ENCODE measurements at regions not wholly inside any gene's neighbourhood (a gene's known extent, or its start where the extent isn't known, plus 50 kb on each side); places are given as distances from the start of the nearest gene placed in this dataset.

GRCh38 chr10:117938104-117938503, 108.6 kb downstream of the RAB11FIP2 start:
- Histone ChIP-seq H3K27me3 (no peaks in the 10 kb centered on the region), H3K27ac (no peak overlapping the region), H3K4me1 (no peaks in the 10 kb centered on the region), H3K9me3 (no peaks in the 10 kb centered on the region), H3K36me3 (no peaks in the 10 kb centered on the region), H3K9ac (ENCODE audit: low read depth in 2 of 2, low read length in 2 of 2) (no peak overlapping the region), H3K4me3 (no peak overlapping the region)
- DNase-seq: no peak
- TF ChIP-seq CTCF (IDR thresholded peaks at IDR 0.05): no peak
- intact Hi-C loops (cut with DNase I): no loop called here

GRCh38 chr10:117942226-117942625, 104.5 kb downstream of the RAB11FIP2 start:
- no peak overlapping the region for H3K9ac ChIP-seq (ENCODE audit: low read depth in 2 of 2, low read length in 2 of 2)

GRCh38 chr10:117944676-117945447, 101.9 kb downstream of the RAB11FIP2 start:
- H3K4me3 ChIP-seq: no peak overlapping the region
- TF ChIP-seq CTCF (IDR thresholded peaks at IDR 0.05): no peak

More at GRCh38 chr10:117942226-117942625, 104.5 kb downstream of the RAB11FIP2 start:
- intact Hi-C loops (cut with DNase I): no loop called here
- Histone ChIP-seq H3K4me3 (no peak overlapping the region), H3K36me3 (no peaks in the 10 kb centered on the region), H3K27ac (no peak overlapping the region), H3K9me3 (no peaks in the 10 kb centered on the region), H3K27me3 (no peaks in the 10 kb centered on the region), H3K4me1 (no peaks in the 10 kb centered on the region)
- no peak for TF ChIP-seq CTCF (IDR thresholded peaks at IDR 0.05)
- no peak for DNase-seq

GRCh38 chr10:117945651-117946050, 101.1 kb downstream of the RAB11FIP2 start:
- no peaks in the 10 kb centered on the region for H3K9me3 ChIP-seq
- H3K4me1 ChIP-seq: no peaks in the 10 kb centered on the region
- no peak overlapping the region for H3K4me3 ChIP-seq
- DNase-seq: no peak
- H3K9ac ChIP-seq (ENCODE audit: low read depth in 2 of 2, low read length in 2 of 2): no peak overlapping the region
- H3K27ac ChIP-seq: no peak overlapping the region
- H3K36me3 ChIP-seq: no peaks in the 10 kb centered on the region
- intact Hi-C loops (cut with DNase I): no loop called here
- no peak for TF ChIP-seq CTCF (IDR thresholded peaks at IDR 0.05)
- H3K27me3 ChIP-seq: no peaks in the 10 kb centered on the region

More at GRCh38 chr10:117944676-117945447, 101.9 kb downstream of the RAB11FIP2 start:
- intact Hi-C loops (cut with DNase I): no loop called here
- no peaks in the 10 kb centered on the region for H3K27me3 ChIP-seq
- H3K36me3 ChIP-seq: no peaks in the 10 kb centered on the region
- H3K4me1 ChIP-seq: no peaks in the 10 kb centered on the region
- no peak overlapping the region for H3K9ac ChIP-seq (ENCODE audit: low read depth in 2 of 2, low read length in 2 of 2)
- no peak for DNase-seq
- no peaks in the 10 kb centered on the region for H3K9me3 ChIP-seq
- H3K27ac ChIP-seq: no peak overlapping the region

- no peak overlapping the region for H3K9ac ChIP-seq (ENCODE audit: low read depth in 2 of 2, low read length in 2 of 2)
- DNase-seq: no peak
- H3K36me3 ChIP-seq: no peaks in the 10 kb centered on the region
- TF ChIP-seq CTCF (IDR thresholded peaks at IDR 0.05): no peak
- intact Hi-C loops (cut with DNase I): no loop called here
- H3K27ac ChIP-seq: no peak overlapping the region
- no peak overlapping the region for H3K4me3 ChIP-seq
- no peaks in the 10 kb centered on the region for H3K4me1 ChIP-seq
- H3K9me3 ChIP-seq: no peaks in the 10 kb centered on the region
- no peaks in the 10 kb centered on the region for H3K27me3 ChIP-seq
These were observed 100.1 kb downstream of the RAB11FIP2 start for GRCh38 chr10:117946525-117947070.

Measured in colonic mucosa (tissue), 4 donors.